Activated T-cell treated with anti-CD3 and anti-CD28 coated beads, Interleukin-2, amount 50 U/mL, for 48 hours (primary cell): ENCODE measurements at regions not wholly inside any gene's neighbourhood (a gene's known extent, or its start where the extent isn't known, plus 50 kb on each side); places are given as distances from the start of the nearest gene placed in this dataset.

ENCODE experiments used
- DNase-seq, 2 experiments: peaks; one replicate each; pipeline ENCODE4 v3.0.0-alpha.2; 2020

GRCh38 chr6:105954148-105954547 is 132.0 kb upstream of the PRDM1 start:
- DNase-seq, result no peak

- no peak for DNase-seq
These were observed 133.1 kb upstream of the PRDM1 start for GRCh38 chr6:105952772-105953690.

GRCh38 chr6:105952326-105952725 is 133.8 kb upstream of the PRDM1 start:
- no peak for DNase-seq

GRCh38 chr6:105951322-105951721 is 134.8 kb upstream of the PRDM1 start:
- no peak for DNase-seq

- DNase-seq, result no peak
These were observed 136.3 kb upstream of the PRDM1 start for GRCh38 chr6:105949869-105950268.

- DNase-seq, result no peak
These were observed 142.6 kb upstream of the PRDM1 start for GRCh38 chr6:105943514-105943913.

- no peak for DNase-seq
These were observed 144.3 kb upstream of the PRDM1 start for GRCh38 chr6:105941621-105942412.

- DNase-seq, result no peak
These were observed 145.1 kb upstream of the PRDM1 start for GRCh38 chr6:105940990-105941389.

GRCh38 chr6:105936972-105937371 is 149.2 kb upstream of the PRDM1 start:
- DNase-seq, result no peak

GRCh38 chr6:105935416-105935815 is 150.7 kb upstream of the PRDM1 start:
- DNase-seq, result no peak

GRCh38 chr6:105934708-105935107 is 151.4 kb upstream of the PRDM1 start:
- no peak for DNase-seq

GRCh38 chr6:105932440-105932839 is 153.7 kb upstream of the PRDM1 start:
- no peak for DNase-seq

GRCh38 chr6:105929626-105930025 is 156.5 kb upstream of the PRDM1 start:
- no peak for DNase-seq

- no peak for DNase-seq
These were observed 159.8 kb upstream of the PRDM1 start for GRCh38 chr6:105926318-105926717.

- no peak for DNase-seq
These were observed 160.4 kb upstream of the PRDM1 start for GRCh38 chr6:105925706-105926105.

- DNase-seq, result no peak
These were observed 164.4 kb upstream of the PRDM1 start for GRCh38 chr6:105921781-105922180.

GRCh38 chr6:105920071-105920470 is 166.1 kb upstream of the PRDM1 start:
- DNase-seq, result no peak

- DNase-seq, result no peak
These were observed 169.0 kb upstream of the PRDM1 start for GRCh38 chr6:105917038-105917695.

GRCh38 chr6:105911106-105911629 is 175.0 kb upstream of the PRDM1 start:
- DNase-seq, result no peak

- no peak for DNase-seq
These were observed 177.0 kb upstream of the PRDM1 start for GRCh38 chr6:105909106-105909505.

GRCh38 chr6:105907991-105908390 is 178.1 kb upstream of the PRDM1 start:
- DNase-seq, result no peak

GRCh38 chr6:105907301-105907700 is 178.8 kb upstream of the PRDM1 start:
- DNase-seq, result no peak

- DNase-seq, result no peak
These were observed 183.6 kb upstream of the PRDM1 start for GRCh38 chr6:105902401-105903031.
